ENCODE measurements at regions not wholly inside any gene's neighbourhood (a gene's known extent, or its start where the extent isn't known, plus 50 kb on each side); places are given as distances from the start of the nearest gene placed in this dataset.

GRCh38 chr1:73467731-73468130, 730.2 kb downstream of the LRRIQ3 start:
- no peak for TF ChIP-seq CTCF (IDR thresholded peaks at IDR 0.05; ENCODE audit: poor library complexity, severe bottlenecking)
- TF ChIP-seq EZH2 (IDR thresholded peaks at IDR 0.05; ENCODE audit: borderline replicate concordance, insufficient read depth, low read length, poor library complexity, severe bottlenecking) = no peak
- no peak for TF ChIP-seq POLR2AphosphoS5 (IDR thresholded peaks at IDR 0.05)
- TF ChIP-seq MXI1 (conservative IDR thresholded peaks at IDR 0.05; ENCODE audit: poor library complexity, severe bottlenecking) = no peak
- no peak for TF ChIP-seq REST (IDR thresholded peaks at IDR 0.05; ENCODE audit: borderline replicate concordance)
- no peak for TF ChIP-seq RAD21 (conservative IDR thresholded peaks at IDR 0.05)
- no peak for TF ChIP-seq EP300 (conservative IDR thresholded peaks at IDR 0.05; ENCODE audit: poor library complexity, severe bottlenecking)
- TF ChIP-seq TAF1 (IDR thresholded peaks at IDR 0.05; ENCODE audit: low read depth) = no peak
